AG10803 (cell line): ENCODE measurements at regions not wholly inside any gene's neighbourhood (a gene's known extent, or its start where the extent isn't known, plus 50 kb on each side); places are given as distances from the start of the nearest gene placed in this dataset.

Experiments used
- DNase-seq: peaks from one replicate; pipeline ENCODE4 v3.0.0; 2010; ENCODE audit warnings: low read depth
- H3K4me3 ChIP-seq: 2 replicates; pipeline ENCODE4 v1.5.1; 2011; ENCODE audit warnings: mild to moderate bottlenecking, low read length, control low read depth
- TF ChIP-seq, protein P1 (sequence below): conservative IDR thresholded peaks from 2 replicates; pipeline ENCODE4 v1.5.1; 2011; ENCODE audit warnings: mild to moderate bottlenecking, low read length, control low read depth, inconsistent platforms

- no peak overlapping the region for H3K4me3 ChIP-seq
- TF ChIP-seq, protein P1, sequence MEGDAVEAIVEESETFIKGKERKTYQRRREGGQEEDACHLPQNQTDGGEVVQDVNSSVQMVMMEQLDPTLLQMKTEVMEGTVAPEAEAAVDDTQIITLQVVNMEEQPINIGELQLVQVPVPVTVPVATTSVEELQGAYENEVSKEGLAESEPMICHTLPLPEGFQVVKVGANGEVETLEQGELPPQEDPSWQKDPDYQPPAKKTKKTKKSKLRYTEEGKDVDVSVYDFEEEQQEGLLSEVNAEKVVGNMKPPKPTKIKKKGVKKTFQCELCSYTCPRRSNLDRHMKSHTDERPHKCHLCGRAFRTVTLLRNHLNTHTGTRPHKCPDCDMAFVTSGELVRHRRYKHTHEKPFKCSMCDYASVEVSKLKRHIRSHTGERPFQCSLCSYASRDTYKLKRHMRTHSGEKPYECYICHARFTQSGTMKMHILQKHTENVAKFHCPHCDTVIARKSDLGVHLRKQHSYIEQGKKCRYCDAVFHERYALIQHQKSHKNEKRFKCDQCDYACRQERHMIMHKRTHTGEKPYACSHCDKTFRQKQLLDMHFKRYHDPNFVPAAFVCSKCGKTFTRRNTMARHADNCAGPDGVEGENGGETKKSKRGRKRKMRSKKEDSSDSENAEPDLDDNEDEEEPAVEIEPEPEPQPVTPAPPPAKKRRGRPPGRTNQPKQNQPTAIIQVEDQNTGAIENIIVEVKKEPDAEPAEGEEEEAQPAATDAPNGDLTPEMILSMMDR = no peak
- peak; percentile 83 for DNase-seq
Observed at GRCh38 chr11:109789901-109790300, 303.3 kb upstream of the ZC3H12C start.

GRCh38 chr11:109791337-109791736 is 301.9 kb upstream of the ZC3H12C start:
- TF ChIP-seq, protein P1 = no peak
- no peak overlapping the region for H3K4me3 ChIP-seq
- no peak for DNase-seq

GRCh38 chr11:109794501-109794900 is 298.7 kb upstream of the ZC3H12C start:
- DNase-seq = no peak
- no peak overlapping the region for H3K4me3 ChIP-seq
- TF ChIP-seq, protein P1 = no peak

DNA sequence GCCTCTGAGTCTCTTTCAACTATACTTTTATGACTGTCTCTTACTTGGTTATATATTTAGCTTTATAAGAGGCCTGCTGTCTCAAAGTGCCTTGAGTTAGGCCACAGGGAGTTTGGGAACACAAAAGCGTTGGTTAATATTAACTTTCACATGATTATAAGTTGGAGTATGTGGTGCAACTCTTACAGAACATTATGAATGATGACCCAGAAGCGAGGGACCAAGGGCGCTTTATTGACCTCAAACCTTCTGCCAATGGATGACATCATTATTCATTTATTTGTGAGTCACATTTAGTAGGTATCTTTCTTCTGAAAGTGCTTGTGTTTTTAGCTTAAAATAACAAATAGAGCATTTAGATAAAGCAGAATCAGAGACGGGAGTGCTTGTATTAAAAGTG is 298.0 kb upstream of the ZC3H12C start:
- TF ChIP-seq, protein P1 = no peak
- no peak overlapping the region for H3K4me3 ChIP-seq
- DNase-seq = no peak

DNA sequence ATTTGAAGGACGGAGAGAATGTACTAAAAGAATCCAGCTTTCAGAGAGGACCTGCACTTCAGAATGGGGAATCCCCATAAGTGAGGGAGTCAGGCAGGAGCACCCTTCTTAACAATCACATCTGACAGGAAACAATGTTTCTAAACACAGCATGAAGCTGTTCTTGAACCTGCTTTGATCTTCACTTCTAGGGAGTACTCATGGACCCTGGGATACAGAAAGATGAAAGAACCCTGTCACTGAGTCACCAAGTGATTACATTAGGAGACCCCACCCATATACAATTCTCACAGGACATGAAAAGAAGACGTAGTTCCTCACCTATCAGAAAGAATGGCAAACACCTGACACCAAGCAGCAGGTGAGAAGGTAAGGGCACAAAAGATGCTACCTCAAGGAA is 296.9 kb upstream of the ZC3H12C start:
- TF ChIP-seq, protein P1 = no peak
- DNase-seq = no peak
- H3K4me3 ChIP-seq = no peak overlapping the region

DNA sequence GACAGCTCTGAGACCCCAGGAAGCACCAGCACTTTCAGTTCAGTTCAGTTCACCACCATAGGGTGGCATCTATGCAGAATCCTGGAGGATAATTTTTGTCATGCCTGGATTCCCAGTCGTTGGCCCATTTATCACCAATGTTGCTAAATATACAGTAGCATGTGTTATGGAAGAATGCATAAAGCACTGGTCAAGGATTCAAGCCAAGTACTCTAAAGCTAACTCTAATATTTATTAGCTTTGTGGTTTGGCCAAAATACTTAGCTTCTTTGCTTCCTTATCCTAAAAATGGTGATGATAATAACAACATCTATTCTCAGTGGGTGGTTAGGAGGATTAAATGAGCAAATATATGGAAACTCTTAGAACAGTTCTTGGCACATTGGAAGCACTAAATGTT is 294.7 kb upstream of the ZC3H12C start:
- DNase-seq = peak; percentile 71
- TF ChIP-seq, protein P1 = peak; percentile 40
- H3K4me3 ChIP-seq = no peak overlapping the region

DNA sequence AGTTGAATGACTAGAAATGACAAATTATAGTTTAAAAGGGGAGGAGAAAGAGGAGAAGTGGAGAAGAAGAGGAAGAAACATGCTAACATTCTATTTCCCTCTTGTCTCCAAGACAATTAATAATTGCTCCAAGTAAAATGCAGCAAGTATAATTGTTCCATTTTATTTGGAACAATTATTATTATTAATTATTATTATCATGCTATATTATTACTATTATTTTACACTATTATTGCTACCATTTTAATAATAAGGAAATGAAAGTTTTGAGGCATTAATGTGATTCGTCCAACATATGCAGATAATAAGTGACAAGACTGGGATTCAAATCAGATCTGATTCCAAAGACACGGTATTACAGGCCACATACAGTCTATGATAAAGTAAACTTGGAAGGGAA is 293.6 kb upstream of the ZC3H12C start:
- H3K4me3 ChIP-seq = no peak overlapping the region
- DNase-seq = no peak
- TF ChIP-seq, protein P1 = no peak
